ENCODE measurements at regions not wholly inside any gene's neighbourhood (a gene's known extent, or its start where the extent isn't known, plus 50 kb on each side); places are given as distances from the start of the nearest gene placed in this dataset.

DNA sequence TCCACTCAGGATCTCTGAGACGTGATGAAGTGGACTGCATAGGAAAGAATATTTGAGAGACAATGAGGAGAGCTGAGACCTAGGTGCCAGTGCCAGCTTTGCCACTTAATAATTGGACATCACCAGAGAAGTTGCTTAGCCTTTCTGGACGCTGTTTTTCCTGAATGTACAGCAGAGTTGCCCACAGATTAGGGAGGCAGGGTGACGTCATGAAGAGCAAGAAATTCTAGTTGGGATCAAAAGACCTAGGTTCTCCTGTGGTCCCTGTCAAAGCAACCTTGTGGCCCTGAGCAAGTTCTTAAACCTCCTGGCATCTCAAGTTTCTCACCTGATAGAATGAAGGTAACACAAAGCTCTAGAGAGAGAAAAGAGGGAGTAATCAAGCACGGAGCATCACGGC, 174.6 kb upstream of the TENM4 start:
- TF ChIP-seq CTCF (IDR thresholded peaks at IDR 0.05), result no peak
- TF ChIP-seq POLR2A (IDR thresholded peaks at IDR 0.05), result no peak

All from heart left ventricle (tissue), 13 donors.